Smooth muscle cell (in vitro differentiated cells): ENCODE measurements at regions not wholly inside any gene's neighbourhood (a gene's known extent, or its start where the extent isn't known, plus 50 kb on each side); places are given as distances from the start of the nearest gene placed in this dataset.

Source experiments
- DNase-seq: peaks from one replicate; lab custom pipeline; 2025; ENCODE audit not compliant: unreplicated experiment; lab: John Stamatoyannopoulos, UW
- H2AFZ ChIP-seq: fragments of 200-600 bp; sonication (generic); 2 replicates; pipeline ENCODE4 v1.6.0; 2016; ENCODE audit warnings: antibody characterized with exemption, low read depth, mild to moderate bottlenecking
- H3F3A ChIP-seq: fragments of 200-600 bp; sonication (generic); 2 replicates; pipeline ENCODE4 v1.6.0; 2017; ENCODE audit warnings: antibody characterized with exemption, low read depth
- H3K27ac ChIP-seq: fragments of 200-600 bp; sonication (generic); 2 replicates; pipeline ENCODE4 v1.5.1; 2016; ENCODE audit warnings: low read depth, mild to moderate bottlenecking
- H3K27me3 ChIP-seq: fragments of 200-600 bp; sonication (generic); 2 replicates; pipeline ENCODE4 v1.6.1; 2016; ENCODE audit warnings: low read depth, mild to moderate bottlenecking
- H3K36me3 ChIP-seq: fragments of 200-600 bp; sonication (generic); 2 replicates; pipeline ENCODE4 v1.5.1; 2016; ENCODE audit warnings: low read depth
- H3K4me1 ChIP-seq: fragments of 200-600 bp; sonication (generic); 2 replicates; pipeline ENCODE4 v1.5.1; 2016; ENCODE audit warnings: low read depth
- H3K4me2 ChIP-seq: fragments of 200-600 bp; sonication (generic); 2 replicates; pipeline ENCODE4 v1.6.0; 2016; ENCODE audit warnings: mild to moderate bottlenecking
- H3K4me3 ChIP-seq: fragments of 200-600 bp; sonication (generic); 2 replicates; pipeline ENCODE4 v1.5.1; 2016; ENCODE audit warnings: mild to moderate bottlenecking
- H3K79me2 ChIP-seq: fragments of 200-600 bp; sonication (generic); 2 replicates; pipeline ENCODE4 v1.6.0; 2016; ENCODE audit warnings: low read depth, mild to moderate bottlenecking
- H3K9ac ChIP-seq: fragments of 200-600 bp; sonication (generic); 2 replicates; pipeline ENCODE4 v1.6.0; 2016; ENCODE audit warnings: low read depth
- H3K9me3 ChIP-seq: fragments of 200-600 bp; sonication (generic); replicated peaks from 2 replicates; pipeline ENCODE4 v1.5.1; 2016; ENCODE audit warnings: low read depth
- H4K20me1 ChIP-seq: fragments of 200-600 bp; sonication (generic); 2 replicates; pipeline ENCODE4 v1.6.0; 2016; ENCODE audit warnings: low read depth
- WGBS: methylation state at CpG from one replicate; pipeline ENCODE4 v1.1.7; 2016; ENCODE audit warnings: low lambda C conversion rate; 5-methylcytosine and 5-hydroxymethylcytosine counted together
- TF ChIP-seq, protein P1 (sequence below): fragments of 200-600 bp; sonication (generic); IDR thresholded peaks from 2 replicates; pipeline ENCODE4 v1.5.1; 2017; ENCODE audit warnings: borderline replicate concordance, mild to moderate bottlenecking, antibody characterized with exemption; ENCODE audit not compliant: insufficient read depth, poor library complexity, severe bottlenecking

GRCh38 chr16:55035956-55036355, 105.3 kb downstream of the IRX5 start:
- Histone ChIP-seq H3K9me3 (no peaks in the 10 kb centered on the region), H3K27me3 (no peaks in the 10 kb centered on the region), H3K4me3 (no peak overlapping the region), H3K36me3 (no peaks in the 10 kb centered on the region), H3F3A (no peaks in the 10 kb centered on the region), H2AFZ (no peak overlapping the region), H3K9ac (no peak overlapping the region), H3K4me1 (no peaks in the 10 kb centered on the region), H3K79me2 (no peaks in the 10 kb centered on the region), H3K27ac (peak overlapping the region; percentile 70), H3K4me2 (peak overlapping the region; percentile 19), H4K20me1 (no peaks in the 10 kb centered on the region)
- DNase-seq = no peak
- TF ChIP-seq, protein P1, sequence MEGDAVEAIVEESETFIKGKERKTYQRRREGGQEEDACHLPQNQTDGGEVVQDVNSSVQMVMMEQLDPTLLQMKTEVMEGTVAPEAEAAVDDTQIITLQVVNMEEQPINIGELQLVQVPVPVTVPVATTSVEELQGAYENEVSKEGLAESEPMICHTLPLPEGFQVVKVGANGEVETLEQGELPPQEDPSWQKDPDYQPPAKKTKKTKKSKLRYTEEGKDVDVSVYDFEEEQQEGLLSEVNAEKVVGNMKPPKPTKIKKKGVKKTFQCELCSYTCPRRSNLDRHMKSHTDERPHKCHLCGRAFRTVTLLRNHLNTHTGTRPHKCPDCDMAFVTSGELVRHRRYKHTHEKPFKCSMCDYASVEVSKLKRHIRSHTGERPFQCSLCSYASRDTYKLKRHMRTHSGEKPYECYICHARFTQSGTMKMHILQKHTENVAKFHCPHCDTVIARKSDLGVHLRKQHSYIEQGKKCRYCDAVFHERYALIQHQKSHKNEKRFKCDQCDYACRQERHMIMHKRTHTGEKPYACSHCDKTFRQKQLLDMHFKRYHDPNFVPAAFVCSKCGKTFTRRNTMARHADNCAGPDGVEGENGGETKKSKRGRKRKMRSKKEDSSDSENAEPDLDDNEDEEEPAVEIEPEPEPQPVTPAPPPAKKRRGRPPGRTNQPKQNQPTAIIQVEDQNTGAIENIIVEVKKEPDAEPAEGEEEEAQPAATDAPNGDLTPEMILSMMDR = no peak
- WGBS = 40% methylated on average over 4 of the region's 4 CpGs

DNA sequence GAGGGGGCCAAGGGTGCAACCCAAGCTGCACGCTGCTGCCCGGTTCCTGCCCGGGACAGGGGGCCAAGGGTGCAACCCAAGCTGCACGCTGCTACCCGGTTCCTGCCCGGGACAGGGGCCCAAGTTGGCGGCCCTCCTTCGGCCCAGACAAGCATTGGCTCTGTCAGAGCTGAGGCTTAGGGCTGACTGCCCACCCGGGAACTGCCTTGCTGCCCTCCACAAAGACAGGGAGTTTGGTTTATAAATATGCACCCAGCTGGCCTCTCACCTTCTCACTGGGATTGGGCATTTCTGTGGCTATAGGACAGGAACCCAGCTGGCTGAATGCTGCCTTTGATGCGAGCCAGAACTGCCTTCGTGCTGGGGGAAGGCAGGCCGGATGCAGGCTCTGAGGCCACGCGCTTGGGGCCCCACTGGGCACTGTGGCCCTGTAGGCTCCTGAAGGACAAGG, 105.7 kb downstream of the IRX5 start:
- Histone ChIP-seq H3K79me2 (no peaks in the 10 kb centered on the region), H2AFZ (no peak overlapping the region), H4K20me1 (no peaks in the 10 kb centered on the region), H3F3A (no peaks in the 10 kb centered on the region), H3K9me3 (no peaks in the 10 kb centered on the region), H3K4me1 (no peaks in the 10 kb centered on the region), H3K27me3 (no peaks in the 10 kb centered on the region), H3K36me3 (no peaks in the 10 kb centered on the region), H3K9ac (no peak overlapping the region), H3K27ac (peak overlapping the region; percentile 70), H3K4me3 (no peak overlapping the region), H3K4me2 (no peak overlapping the region)
- WGBS = 53% methylated on average over 14 of the region's 14 CpGs
- no peak for DNase-seq
- TF ChIP-seq, protein P1 = no peak

DNA sequence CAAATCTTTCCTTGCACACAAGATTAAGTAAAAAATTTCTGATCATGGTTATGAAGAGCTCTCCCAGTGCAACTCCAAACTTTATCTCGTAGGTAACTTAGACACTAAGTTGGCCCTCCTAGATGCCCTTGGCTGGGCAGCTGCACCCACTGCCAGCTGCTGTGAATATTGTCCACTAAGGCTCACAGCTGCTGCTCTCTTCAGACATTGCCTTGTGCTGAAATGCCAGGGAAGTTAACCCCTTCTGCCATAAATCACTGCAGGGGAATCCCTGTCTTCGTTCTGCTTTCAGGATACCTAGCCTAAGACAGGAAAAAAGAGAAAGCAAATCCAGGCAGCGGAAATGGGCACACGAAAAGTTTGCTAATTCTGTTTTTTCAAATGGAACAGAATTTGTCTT, 106.4 kb downstream of the IRX5 start:
- H3K9me3 ChIP-seq = no peaks in the 10 kb centered on the region
- no peaks in the 10 kb centered on the region for H3K36me3 ChIP-seq
- peak overlapping the region; percentile 70 for H3K27ac ChIP-seq
- no peaks in the 10 kb centered on the region for H3F3A ChIP-seq
- H3K79me2 ChIP-seq = no peaks in the 10 kb centered on the region
- DNase-seq = no peak
- TF ChIP-seq, protein P1 = no peak
- H3K27me3 ChIP-seq = no peaks in the 10 kb centered on the region
- no peak overlapping the region for H2AFZ ChIP-seq
- H3K4me2 ChIP-seq = no peak overlapping the region
- H3K4me3 ChIP-seq = no peak overlapping the region
- no peak overlapping the region for H3K9ac ChIP-seq
- H3K4me1 ChIP-seq = no peaks in the 10 kb centered on the region
- no peaks in the 10 kb centered on the region for H4K20me1 ChIP-seq
- 93% methylated on average over 4 of the region's 4 CpGs for WGBS

DNA sequence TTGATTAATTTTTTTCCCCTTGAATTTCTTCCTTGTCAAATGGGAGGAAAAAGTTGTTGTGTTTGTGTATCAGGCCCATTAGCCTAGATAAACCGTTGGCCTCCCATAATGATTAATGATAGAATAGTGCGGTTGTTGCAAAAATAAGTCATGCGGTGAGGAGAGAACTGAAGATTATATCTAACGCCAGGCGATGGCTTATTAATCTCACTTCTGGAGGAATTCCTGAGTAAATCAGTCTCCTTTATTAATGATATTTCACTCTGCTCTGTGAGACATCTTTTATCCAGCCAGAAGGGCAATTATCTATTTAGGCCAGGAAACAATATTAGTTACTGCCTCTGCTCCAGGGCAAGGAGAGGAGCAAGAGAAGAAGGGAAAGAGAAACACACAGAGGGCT, 107.3 kb downstream of the IRX5 start:
- Histone ChIP-seq H4K20me1 (no peaks in the 10 kb centered on the region), H3K9ac (no peak overlapping the region), H3K4me1 (no peaks in the 10 kb centered on the region), H3K36me3 (no peaks in the 10 kb centered on the region), H3K27me3 (no peaks in the 10 kb centered on the region), H2AFZ (no peak overlapping the region), H3K79me2 (no peaks in the 10 kb centered on the region), H3K27ac (no peak overlapping the region), H3K9me3 (no peaks in the 10 kb centered on the region), H3K4me3 (no peak overlapping the region), H3K4me2 (no peak overlapping the region), H3F3A (no peaks in the 10 kb centered on the region)
- no peak for DNase-seq
- TF ChIP-seq, protein P1 = no peak
- 70% methylated on average over 5 of the region's 5 CpGs for WGBS
